Osteocyte (in vitro differentiated cells): ENCODE measurements at regions not wholly inside any gene's neighbourhood (a gene's known extent, or its start where the extent isn't known, plus 50 kb on each side); places are given as distances from the start of the nearest gene placed in this dataset.

Experiments
- DNase-seq: peaks from one replicate; pipeline ENCODE4 v3.0.0; 2021; ENCODE audit warnings: mixed read lengths; ENCODE audit not compliant: unreplicated experiment; ENCODE audit errors: extremely low spot score
- H3K27ac Mint-ChIP-seq: one replicate; pipeline ENCODE4 v1.8.0; 2021; ENCODE audit warnings: mild to moderate bottlenecking, mixed read lengths; ENCODE audit not compliant: unreplicated experiment
- H3K27me3 Mint-ChIP-seq: one replicate; pipeline ENCODE4 v1.8.0; 2021; ENCODE audit warnings: mixed read lengths; ENCODE audit not compliant: unreplicated experiment
- H3K36me3 Mint-ChIP-seq: one replicate; pipeline ENCODE4 v1.8.0; 2021; ENCODE audit warnings: mixed read lengths; ENCODE audit not compliant: unreplicated experiment
- H3K4me1 Mint-ChIP-seq: one replicate; pipeline ENCODE4 v1.8.0; 2021; ENCODE audit warnings: mixed read lengths; ENCODE audit not compliant: unreplicated experiment
- H3K4me3 Mint-ChIP-seq: one replicate; pipeline ENCODE4 v1.8.0; 2021; ENCODE audit warnings: mild to moderate bottlenecking, moderate library complexity, mixed read lengths; ENCODE audit not compliant: unreplicated experiment
- H3K9me3 Mint-ChIP-seq: one replicate; pipeline ENCODE4 v1.8.0; 2021; ENCODE audit warnings: mixed read lengths; ENCODE audit not compliant: unreplicated experiment
- TF ChIP-seq, protein P1 (sequence below): fragments of 200-600 bp; sonication (generic); IDR thresholded peaks from 2 replicates; pipeline ENCODE4 v1.5.0; 2021; ENCODE audit warnings: antibody characterized with exemption, mild to moderate bottlenecking, moderate library complexity

DNA sequence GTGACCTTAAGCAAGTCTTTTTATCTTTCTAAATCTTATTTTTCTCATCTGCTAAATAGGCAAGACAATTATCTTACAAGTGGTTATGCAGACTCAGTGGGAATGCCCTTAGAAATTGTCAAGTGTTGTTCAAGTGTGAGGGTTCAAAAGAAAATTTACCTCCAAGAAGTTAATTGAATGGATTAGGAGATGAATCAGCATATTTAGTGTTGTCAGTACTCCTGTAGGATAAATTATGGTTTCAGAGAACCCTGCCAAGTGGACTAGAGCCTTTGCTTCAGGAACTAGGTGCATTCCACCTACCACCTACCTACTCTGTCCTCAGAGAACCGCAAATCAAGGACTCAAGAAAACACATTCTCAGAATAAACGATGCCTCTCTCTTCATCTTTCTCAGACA is 69.8 kb upstream of the KCTD1 start:
- no peak for DNase-seq
- no peaks in the 10 kb centered on the region for H3K36me3 Mint-ChIP-seq
- TF ChIP-seq, protein P1, sequence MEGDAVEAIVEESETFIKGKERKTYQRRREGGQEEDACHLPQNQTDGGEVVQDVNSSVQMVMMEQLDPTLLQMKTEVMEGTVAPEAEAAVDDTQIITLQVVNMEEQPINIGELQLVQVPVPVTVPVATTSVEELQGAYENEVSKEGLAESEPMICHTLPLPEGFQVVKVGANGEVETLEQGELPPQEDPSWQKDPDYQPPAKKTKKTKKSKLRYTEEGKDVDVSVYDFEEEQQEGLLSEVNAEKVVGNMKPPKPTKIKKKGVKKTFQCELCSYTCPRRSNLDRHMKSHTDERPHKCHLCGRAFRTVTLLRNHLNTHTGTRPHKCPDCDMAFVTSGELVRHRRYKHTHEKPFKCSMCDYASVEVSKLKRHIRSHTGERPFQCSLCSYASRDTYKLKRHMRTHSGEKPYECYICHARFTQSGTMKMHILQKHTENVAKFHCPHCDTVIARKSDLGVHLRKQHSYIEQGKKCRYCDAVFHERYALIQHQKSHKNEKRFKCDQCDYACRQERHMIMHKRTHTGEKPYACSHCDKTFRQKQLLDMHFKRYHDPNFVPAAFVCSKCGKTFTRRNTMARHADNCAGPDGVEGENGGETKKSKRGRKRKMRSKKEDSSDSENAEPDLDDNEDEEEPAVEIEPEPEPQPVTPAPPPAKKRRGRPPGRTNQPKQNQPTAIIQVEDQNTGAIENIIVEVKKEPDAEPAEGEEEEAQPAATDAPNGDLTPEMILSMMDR: no peak
- H3K27ac Mint-ChIP-seq: no peak overlapping the region
- H3K9me3 Mint-ChIP-seq: no peaks in the 10 kb centered on the region
- H3K27me3 Mint-ChIP-seq: no peaks in the 10 kb centered on the region
- peaks cover 12% of the 10 kb centered on the region for H3K4me1 Mint-ChIP-seq
- H3K4me3 Mint-ChIP-seq: no peak overlapping the region

DNA sequence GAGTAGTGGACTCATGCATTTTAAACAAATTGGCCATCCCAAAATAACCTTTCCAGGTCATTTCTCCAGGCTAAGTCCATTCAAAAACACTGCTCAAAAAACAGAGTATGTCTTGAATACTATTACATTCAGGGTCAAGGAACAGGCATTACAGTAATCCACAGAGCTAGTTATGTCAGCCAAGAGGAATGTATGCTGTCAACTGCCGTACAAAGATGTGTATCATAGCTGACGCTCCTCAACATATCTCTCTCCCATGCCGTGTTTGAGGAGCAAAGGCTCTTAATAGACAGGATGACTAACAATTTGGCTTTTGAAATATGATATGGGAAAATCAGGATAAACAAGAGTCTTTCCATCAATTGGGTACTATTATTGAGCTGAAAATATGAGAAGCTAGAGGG is 68.8 kb upstream of the KCTD1 start:
- no peaks in the 10 kb centered on the region for H3K9me3 Mint-ChIP-seq
- H3K27me3 Mint-ChIP-seq: no peaks in the 10 kb centered on the region
- H3K36me3 Mint-ChIP-seq: no peaks in the 10 kb centered on the region
- peaks cover 12% of the 10 kb centered on the region for H3K4me1 Mint-ChIP-seq
- TF ChIP-seq, protein P1: no peak
- H3K27ac Mint-ChIP-seq: peak overlapping the region; percentile 61
- no peak overlapping the region for H3K4me3 Mint-ChIP-seq
- DNase-seq: no peak

DNA sequence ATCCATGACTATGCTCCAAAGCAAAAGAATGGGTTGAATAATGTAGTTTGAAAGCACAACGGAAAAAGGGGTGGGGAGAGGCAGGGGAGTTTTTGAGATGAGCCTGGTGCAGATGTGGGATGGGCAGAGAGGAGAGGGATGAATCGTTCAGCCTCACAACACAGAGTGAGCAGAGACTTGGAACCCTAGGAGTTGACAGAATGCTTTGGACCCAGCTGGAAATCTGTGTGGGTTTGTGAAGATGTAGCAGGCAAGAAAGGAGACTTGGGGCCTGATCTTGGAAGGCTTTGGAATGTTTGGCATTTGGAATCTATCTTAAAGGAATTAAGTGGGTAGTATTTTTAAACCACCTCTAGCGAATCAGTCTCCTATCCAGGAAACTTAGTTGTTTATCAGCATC is 66.0 kb upstream of the KCTD1 start:
- Mint-ChIP-seq H3K4me3 (no peak overlapping the region), H3K27ac (no peak overlapping the region), H3K4me1 (peaks cover 12% of the 10 kb centered on the region), H3K27me3 (peaks cover 4% of the 10 kb centered on the region), H3K9me3 (no peaks in the 10 kb centered on the region), H3K36me3 (no peaks in the 10 kb centered on the region)
- no peak for DNase-seq
- TF ChIP-seq, protein P1: no peak
